GM19455 (cell line): ENCODE measurements at regions not wholly inside any gene's neighbourhood (a gene's known extent, or its start where the extent isn't known, plus 50 kb on each side); places are given as distances from the start of the nearest gene placed in this dataset.

ENCODE experiments used
- ATAC-seq: cut with Tn5 transposase; IDR thresholded peaks from one replicate; pipeline ENCODE4 v1.9.1; 2021; ENCODE audit not compliant: unreplicated experiment

- no peak for ATAC-seq
These were observed 574.6 kb downstream of the SLC4A3 start for GRCh38 chr2:220202066-220202465.

GRCh38 chr2:220209093-220209492, 581.7 kb downstream of the SLC4A3 start:
- no peak for ATAC-seq

GRCh38 chr2:220209751-220210150, 582.3 kb downstream of the SLC4A3 start:
- ATAC-seq = no peak

GRCh38 chr2:220212296-220213080, 585.1 kb downstream of the SLC4A3 start:
- ATAC-seq = no peak

GRCh38 chr2:220215785-220216184, 588.4 kb downstream of the SLC4A3 start:
- no peak for ATAC-seq

- ATAC-seq = no peak
These were observed 591.9 kb downstream of the SLC4A3 start for GRCh38 chr2:220219371-220219770.

GRCh38 chr2:220220009-220220408, 592.6 kb downstream of the SLC4A3 start:
- ATAC-seq = no peak

- ATAC-seq = no peak
These were observed 594.6 kb downstream of the SLC4A3 start for GRCh38 chr2:220221992-220222391.

- no peak for ATAC-seq
These were observed 597.5 kb downstream of the SLC4A3 start for GRCh38 chr2:220224691-220225543.

GRCh38 chr2:220226076-220226475, 598.6 kb downstream of the SLC4A3 start:
- no peak for ATAC-seq

- ATAC-seq = no peak
These were observed 599.1 kb downstream of the SLC4A3 start for GRCh38 chr2:220226546-220226945.

GRCh38 chr2:220227266-220227920, 600.0 kb downstream of the SLC4A3 start:
- no peak for ATAC-seq

GRCh38 chr2:220228310-220229006, 601.0 kb downstream of the SLC4A3 start:
- no peak for ATAC-seq

- no peak for ATAC-seq
These were observed 613.2 kb downstream of the SLC4A3 start for GRCh38 chr2:220240641-220241040.

GRCh38 chr2:220241423-220241822, 614.0 kb downstream of the SLC4A3 start:
- no peak for ATAC-seq

GRCh38 chr2:220243571-220243970, 616.1 kb downstream of the SLC4A3 start:
- ATAC-seq = no peak

- no peak for ATAC-seq
These were observed 619.0 kb downstream of the SLC4A3 start for GRCh38 chr2:220246386-220246785.

- no peak for ATAC-seq
These were observed 620.3 kb downstream of the SLC4A3 start for GRCh38 chr2:220247588-220248350.

GRCh38 chr2:220259662-220260061, 632.2 kb downstream of the SLC4A3 start:
- no peak for ATAC-seq

GRCh38 chr2:220263300-220263699, 635.9 kb downstream of the SLC4A3 start:
- no peak for ATAC-seq
